GM12865 (cell line): ENCODE measurements at regions not wholly inside any gene's neighbourhood (a gene's known extent, or its start where the extent isn't known, plus 50 kb on each side); places are given as distances from the start of the nearest gene placed in this dataset.
"Not testable (repeated sequence)": the region's sequence is repeated elsewhere in the genome, so short reads cannot be mapped to it uniquely, and the experiment has no call there.

ENCODE experiments used
- DNase-seq: peaks from one replicate; pipeline ENCODE4 v3.0.0; 2010; ENCODE audit warnings: low read depth
- H3K4me3 ChIP-seq: 2 replicates; pipeline ENCODE4 v1.5.1; 2011; ENCODE audit warnings: mild to moderate bottlenecking, low read depth, low read length, control low read depth
- TF ChIP-seq, protein P1 (sequence below): IDR thresholded peaks from 2 replicates; pipeline ENCODE4 v1.5.1; 2011; ENCODE audit warnings: low read length, control low read depth, low read depth, inconsistent platforms; ENCODE audit not compliant: insufficient read depth; ENCODE audit errors: missing control alignments

DNA sequence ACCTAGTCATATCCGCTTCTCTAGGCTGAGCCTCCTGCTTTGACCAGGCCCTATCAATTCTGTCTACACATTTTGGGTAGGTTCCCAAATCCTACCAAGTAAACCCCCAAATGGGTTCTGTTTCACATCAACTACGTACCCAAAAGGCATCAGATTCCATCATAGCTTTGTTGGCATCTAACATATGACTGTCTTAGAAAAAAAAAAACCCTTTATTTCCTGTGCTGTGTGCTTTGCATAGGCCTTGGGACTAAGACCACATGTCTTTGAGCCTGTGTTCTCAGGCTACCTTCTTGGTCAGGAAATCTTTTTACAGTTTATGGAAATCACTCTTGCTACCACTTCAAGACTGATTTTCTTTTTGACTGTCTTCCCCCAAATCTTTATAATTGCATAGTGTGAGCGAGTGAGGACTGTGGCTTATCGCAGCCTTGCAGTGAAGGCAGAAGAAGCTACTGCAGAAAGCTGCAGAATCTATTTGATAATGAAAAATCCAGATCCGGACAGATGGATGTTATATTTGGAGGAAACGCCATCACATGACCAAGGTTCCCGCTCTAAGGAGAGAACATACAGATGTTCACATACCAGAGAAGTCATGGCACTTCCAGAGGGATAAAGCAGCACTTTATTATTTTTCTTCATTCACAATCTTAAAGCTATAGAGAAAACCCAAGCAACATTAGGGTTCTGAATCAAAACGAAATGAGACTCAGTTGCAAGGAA is 111.2 kb downstream of the EOMES start:
- DNase-seq, result peak; percentile 28
- H3K4me3 ChIP-seq, result no peak overlapping the region
- TF ChIP-seq, protein P1, sequence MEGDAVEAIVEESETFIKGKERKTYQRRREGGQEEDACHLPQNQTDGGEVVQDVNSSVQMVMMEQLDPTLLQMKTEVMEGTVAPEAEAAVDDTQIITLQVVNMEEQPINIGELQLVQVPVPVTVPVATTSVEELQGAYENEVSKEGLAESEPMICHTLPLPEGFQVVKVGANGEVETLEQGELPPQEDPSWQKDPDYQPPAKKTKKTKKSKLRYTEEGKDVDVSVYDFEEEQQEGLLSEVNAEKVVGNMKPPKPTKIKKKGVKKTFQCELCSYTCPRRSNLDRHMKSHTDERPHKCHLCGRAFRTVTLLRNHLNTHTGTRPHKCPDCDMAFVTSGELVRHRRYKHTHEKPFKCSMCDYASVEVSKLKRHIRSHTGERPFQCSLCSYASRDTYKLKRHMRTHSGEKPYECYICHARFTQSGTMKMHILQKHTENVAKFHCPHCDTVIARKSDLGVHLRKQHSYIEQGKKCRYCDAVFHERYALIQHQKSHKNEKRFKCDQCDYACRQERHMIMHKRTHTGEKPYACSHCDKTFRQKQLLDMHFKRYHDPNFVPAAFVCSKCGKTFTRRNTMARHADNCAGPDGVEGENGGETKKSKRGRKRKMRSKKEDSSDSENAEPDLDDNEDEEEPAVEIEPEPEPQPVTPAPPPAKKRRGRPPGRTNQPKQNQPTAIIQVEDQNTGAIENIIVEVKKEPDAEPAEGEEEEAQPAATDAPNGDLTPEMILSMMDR, result no peak

DNA sequence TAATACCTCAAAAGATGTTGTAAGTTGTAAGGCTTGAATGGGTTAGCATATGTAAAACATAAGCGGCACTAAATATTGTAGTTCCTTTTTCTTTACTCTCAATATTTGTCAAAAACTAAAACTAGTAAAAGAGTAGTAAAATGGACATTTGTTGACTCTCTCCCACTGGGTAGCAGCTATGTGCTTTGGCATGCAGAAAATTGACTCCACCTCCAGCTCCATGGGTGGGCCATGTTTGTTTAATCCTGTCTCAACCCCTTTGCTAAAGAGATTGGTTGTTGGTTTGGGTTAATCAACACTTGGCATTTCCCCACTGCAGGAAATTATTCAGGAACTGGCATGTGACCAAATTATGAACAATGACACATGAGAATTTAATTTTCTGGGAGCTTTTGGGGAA is 114.8 kb downstream of the EOMES start:
- TF ChIP-seq, protein P1, result no peak
- no peak for DNase-seq
- no peak overlapping the region for H3K4me3 ChIP-seq

DNA sequence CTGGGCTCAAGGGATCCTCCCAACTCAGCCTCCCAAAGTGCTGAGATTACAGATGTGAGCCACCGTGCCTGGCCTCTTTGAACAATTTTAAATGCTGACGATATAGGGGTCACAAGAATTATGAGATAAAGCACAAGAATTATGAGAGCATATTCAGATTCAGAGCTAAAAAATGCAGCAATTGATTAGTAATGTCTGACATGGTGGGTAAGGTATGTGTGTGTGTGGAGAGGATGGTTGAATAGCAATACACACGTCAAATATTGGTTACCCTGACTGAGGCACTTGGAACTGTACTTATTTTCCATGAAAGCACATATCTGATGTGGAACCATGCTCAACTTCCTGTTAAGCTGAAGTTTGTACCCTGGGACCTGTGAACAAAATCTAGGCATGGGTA is 115.6 kb downstream of the EOMES start:
- TF ChIP-seq, protein P1, result no peak
- DNase-seq, result no peak
- H3K4me3 ChIP-seq, result no peak overlapping the region

DNA sequence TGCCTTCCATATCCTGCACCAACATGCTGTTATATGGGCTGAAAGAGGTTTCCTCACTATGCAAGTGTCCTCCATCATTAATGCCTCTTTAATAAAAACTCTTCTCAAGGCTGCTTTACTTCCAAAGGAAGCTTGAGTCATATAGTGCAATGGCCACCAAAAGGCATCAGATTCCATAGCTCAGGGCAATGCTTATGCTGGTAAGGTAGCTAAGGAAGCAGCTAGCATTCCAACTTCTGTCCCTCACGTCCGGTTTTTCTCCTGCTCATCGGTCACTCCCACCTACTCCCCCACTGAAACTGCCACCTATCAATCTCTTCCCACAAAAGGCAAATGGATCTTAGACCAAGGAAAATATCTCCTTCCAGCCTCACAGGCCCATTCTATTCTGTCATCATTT is 117.1 kb upstream of the SLC4A7 start:
- H3K4me3 ChIP-seq, DNase-seq: not testable (repeated sequence)

DNA sequence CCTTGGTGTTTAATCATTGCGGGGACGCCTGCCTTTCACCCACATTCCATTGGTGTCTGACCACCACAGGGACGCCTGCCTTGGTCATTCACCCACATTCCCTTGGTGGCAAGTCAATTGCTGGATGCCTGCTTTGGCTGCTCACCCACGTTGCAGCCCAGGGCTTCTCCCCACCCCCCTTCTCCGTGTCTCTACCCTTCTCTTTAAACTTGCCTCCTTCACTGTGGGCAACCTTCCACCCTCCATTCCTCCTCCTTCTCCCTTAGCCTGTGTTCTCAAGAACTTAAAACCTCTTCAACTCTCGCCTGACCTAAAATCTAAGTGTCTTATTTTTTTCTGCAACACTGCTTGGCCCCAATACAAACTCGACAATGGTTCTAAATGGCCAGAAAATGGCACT is 115.6 kb upstream of the SLC4A7 start:
- not testable (repeated sequence) for H3K4me3 ChIP-seq, DNase-seq

DNA sequence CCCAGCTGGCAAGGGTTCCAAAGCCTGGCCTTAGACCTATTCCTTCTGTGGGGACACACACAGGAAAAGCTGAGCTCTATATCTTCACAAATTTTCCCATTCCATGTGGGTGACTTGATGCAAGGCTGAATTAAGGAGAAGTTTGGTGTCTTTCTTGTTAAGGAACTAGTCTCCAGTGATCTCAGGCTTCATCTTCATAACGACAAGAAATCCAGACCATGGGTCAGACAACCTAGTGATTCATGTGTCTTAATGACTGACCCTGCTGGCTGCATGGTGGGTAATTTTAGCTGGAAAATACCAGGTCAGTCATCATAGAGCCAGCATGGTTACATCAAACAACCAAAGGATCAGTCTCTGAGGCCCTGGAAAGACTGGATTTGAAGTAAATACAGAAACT is 112.7 kb upstream of the SLC4A7 start:
- TF ChIP-seq, protein P1, result no peak
- DNase-seq, result no peak
- H3K4me3 ChIP-seq, result no peak overlapping the region

DNA sequence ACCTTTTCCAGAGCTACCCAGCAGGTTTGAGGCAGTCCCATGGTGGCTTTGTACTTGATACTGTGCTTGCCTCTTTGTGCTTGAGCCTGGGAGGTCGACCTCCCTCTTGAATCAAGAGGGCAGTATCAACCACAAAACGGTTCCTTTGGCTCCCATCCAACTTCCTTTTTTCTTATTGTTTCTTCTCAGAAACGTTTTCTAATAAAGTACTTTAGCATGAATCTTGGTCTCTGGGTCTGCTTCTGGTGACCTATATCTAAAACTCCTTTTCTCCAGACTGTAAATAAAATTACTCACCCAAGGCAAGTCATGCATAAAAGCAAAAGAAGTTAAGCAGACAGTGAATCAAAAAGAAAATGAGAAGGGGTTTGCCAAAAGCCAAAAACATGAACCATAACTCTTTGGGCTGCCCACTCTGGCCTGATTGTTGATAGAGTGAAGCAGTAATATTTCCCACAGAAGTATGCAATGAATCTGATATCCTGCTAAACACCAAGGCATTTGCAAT is 112.2 kb upstream of the SLC4A7 start:
- TF ChIP-seq, protein P1, result no peak
- H3K4me3 ChIP-seq, result no peak overlapping the region
- peak; percentile 50 for DNase-seq

DNA sequence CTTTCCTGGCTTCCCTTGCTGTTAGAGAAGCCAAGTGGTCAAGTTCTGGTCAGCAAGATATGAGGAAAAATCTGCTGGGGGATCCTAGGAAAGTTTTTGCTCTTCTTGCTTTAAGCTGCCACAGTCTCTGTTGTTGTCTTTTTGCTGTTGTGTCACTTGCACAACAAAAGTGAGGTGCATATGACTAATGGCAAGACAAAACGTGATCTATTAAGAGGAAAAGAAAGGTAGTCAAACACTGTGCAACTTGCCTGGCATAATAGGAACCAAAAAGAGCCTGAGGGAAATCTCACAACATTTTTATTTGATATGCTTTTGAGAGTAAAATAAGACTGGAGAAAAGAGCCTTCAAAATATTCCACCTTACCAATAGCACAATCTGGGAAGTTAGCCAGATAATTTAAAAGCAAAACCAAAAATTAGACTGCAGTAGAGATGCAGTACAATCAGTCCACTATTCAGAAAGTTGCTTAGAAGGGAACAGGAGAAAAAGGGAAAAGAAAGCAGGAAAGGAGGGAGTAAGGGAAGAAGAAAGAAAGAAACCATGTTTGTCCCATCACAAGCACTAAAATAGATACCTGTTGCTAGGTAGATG is 110.0 kb upstream of the SLC4A7 start:
- DNase-seq, result no peak
- TF ChIP-seq, protein P1, result no peak
- H3K4me3 ChIP-seq, result no peak overlapping the region
